Ishikawa (cell line): ENCODE measurements at regions not wholly inside any gene's neighbourhood (a gene's known extent, or its start where the extent isn't known, plus 50 kb on each side); places are given as distances from the start of the nearest gene placed in this dataset.

ENCODE experiments used
- CEBPB ChIP-seq: IDR thresholded peaks from 2 replicates; pipeline ENCODE4 v1.6.1; 2012
- CREB1 ChIP-seq: IDR thresholded peaks from 2 replicates; pipeline ENCODE4 v1.6.1; 2012; ENCODE audit warnings: low read depth
- EGR1 ChIP-seq: IDR thresholded peaks from 2 replicates; pipeline ENCODE4 v1.6.1; 2012
- EP300 ChIP-seq: IDR thresholded peaks from 2 replicates; pipeline ENCODE4 v1.6.1; 2012; ENCODE audit warnings: borderline replicate concordance
- FOXM1 ChIP-seq: IDR thresholded peaks from 2 replicates; pipeline ENCODE4 v1.6.1; 2012; ENCODE audit warnings: low read depth, borderline replicate concordance
- NFIC ChIP-seq: IDR thresholded peaks from 2 replicates; pipeline ENCODE4 v1.6.1; 2012
- RAD21 ChIP-seq: IDR thresholded peaks from 2 replicates; pipeline ENCODE4 v1.6.1; 2012; ENCODE audit warnings: low read depth
- REST ChIP-seq: IDR thresholded peaks from 2 replicates; pipeline ENCODE4 v1.6.1; 2012; ENCODE audit warnings: low read depth, mild to moderate bottlenecking
- TAF1 ChIP-seq: IDR thresholded peaks from 2 replicates; pipeline ENCODE4 v1.6.1; 2012; ENCODE audit warnings: low read depth, mild to moderate bottlenecking
- TCF12 ChIP-seq: IDR thresholded peaks from 2 replicates; pipeline ENCODE4 v1.6.1; 2012; ENCODE audit warnings: low read depth
- TEAD4 ChIP-seq: IDR thresholded peaks from 2 replicates; pipeline ENCODE4 v1.6.1; 2012
- YY1 ChIP-seq: IDR thresholded peaks from 2 replicates; pipeline ENCODE4 v1.6.1; 2012; ENCODE audit warnings: low read depth
- ZBTB7A ChIP-seq: IDR thresholded peaks from 2 replicates; pipeline ENCODE4 v1.6.1; 2012; ENCODE audit warnings: low read depth
- TF ChIP-seq, protein P1 (sequence below): IDR thresholded peaks from 2 replicates; pipeline ENCODE4 v1.6.1; 2012
- TF ChIP-seq, protein P2 (sequence below): IDR thresholded peaks from 2 replicates; pipeline ENCODE4 v1.6.1; 2012

DNA sequence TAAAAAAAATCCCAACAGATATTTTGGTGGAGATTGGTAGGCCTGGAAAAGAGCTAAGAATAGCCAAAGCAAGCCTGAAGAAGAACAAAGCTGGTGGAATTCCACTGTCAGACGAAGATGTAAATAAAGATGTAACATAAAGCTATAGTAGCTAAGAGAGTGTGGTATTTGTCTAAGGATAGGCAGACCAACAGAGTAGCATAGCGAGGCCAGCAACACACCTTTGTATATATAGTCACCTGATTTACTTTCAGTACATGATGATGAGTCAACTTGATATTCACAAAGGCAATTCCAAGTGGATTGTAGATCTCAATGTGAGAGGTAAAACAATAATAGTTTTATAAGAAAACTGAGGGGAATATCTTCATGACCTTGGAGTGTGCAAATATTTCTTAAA, 53.6 kb upstream of the SYN2 start:
- TF ChIP-seq REST = no peak

DNA sequence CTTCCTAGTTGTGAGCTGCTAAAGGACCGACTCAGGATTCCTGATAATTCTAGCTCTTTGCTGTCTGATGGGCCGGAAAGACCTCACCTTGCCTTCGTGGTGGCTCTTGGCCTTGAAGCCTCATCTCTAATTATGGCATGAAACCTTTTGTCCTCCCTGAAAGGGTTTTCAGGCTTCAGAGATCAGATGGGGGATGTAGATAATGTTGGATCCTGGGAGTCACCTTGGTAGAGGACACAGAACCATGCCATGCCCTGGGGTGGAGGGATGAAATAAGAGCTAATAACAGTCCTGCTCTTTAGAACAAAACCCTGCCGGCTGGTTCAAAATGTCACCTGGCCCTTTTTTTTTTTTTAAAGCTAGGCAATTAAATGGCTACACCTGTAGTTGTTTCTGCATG, 50.8 kb upstream of the SYN2 start:
- no peak for TF ChIP-seq TEAD4
- TF ChIP-seq REST = no peak
- no peak for TF ChIP-seq EP300
- TF ChIP-seq ZBTB7A = no peak
- TF ChIP-seq TCF12 = no peak
- TF ChIP-seq RAD21 = no peak
- TF ChIP-seq, protein P1, sequence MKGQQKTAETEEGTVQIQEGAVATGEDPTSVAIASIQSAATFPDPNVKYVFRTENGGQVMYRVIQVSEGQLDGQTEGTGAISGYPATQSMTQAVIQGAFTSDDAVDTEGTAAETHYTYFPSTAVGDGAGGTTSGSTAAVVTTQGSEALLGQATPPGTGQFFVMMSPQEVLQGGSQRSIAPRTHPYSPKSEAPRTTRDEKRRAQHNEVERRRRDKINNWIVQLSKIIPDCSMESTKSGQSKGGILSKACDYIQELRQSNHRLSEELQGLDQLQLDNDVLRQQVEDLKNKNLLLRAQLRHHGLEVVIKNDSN = no peak
- TF ChIP-seq CREB1 = no peak
- no peak for TF ChIP-seq EGR1
- TF ChIP-seq TAF1 = no peak
- no peak for TF ChIP-seq CEBPB
- TF ChIP-seq FOXM1 = no peak

- TF ChIP-seq NFIC (no peak), REST (no peak), TEAD4 (no peak)
Observed at GRCh38 chr3:11953778-11954177, 50.4 kb upstream of the SYN2 start.

GRCh38 chr3:11954312-11954934, 49.8 kb upstream of the SYN2 start:
- TF ChIP-seq EGR1 (no peak), RAD21 (no peak), FOXM1 (no peak), EP300 (no peak), REST (no peak), TEAD4 (no peak), NFIC (no peak), TAF1 (no peak), CEBPB (no peak), YY1 (no peak)
- TF ChIP-seq, protein P1 = no peak
- TF ChIP-seq, protein P2, sequence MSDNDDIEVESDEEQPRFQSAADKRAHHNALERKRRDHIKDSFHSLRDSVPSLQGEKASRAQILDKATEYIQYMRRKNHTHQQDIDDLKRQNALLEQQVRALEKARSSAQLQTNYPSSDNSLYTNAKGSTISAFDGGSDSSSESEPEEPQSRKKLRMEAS = no peak
